ENCODE measurements at regions not wholly inside any gene's neighbourhood (a gene's known extent, or its start where the extent isn't known, plus 50 kb on each side); places are given as distances from the start of the nearest gene placed in this dataset.
A peak's percentile ranks its signal among the peaks of the same experiment; 100 is the strongest.

DNA sequence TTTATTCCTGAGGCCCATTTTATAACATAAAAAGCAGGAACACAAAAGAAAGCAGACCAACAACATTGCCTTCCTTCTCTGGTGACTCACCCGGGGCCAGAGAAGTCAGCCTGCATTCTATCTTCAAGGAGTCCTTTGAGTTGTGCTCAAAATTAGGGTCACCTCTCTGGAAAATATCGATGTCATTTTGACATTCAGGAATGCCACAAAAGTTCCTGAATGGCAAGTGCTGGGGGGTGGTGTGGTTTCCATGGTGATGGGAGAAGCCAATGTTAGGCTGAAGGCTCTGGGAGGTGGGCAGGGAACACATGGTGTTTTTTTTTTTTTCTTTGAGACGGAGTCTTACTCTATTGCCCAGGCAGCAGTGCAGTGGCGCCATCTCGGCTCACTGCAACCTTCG lies 159.6 kb downstream of the HAPSTR1 start:
- DNase-seq (ENCODE audit: low spot score) = no peak

DNA sequence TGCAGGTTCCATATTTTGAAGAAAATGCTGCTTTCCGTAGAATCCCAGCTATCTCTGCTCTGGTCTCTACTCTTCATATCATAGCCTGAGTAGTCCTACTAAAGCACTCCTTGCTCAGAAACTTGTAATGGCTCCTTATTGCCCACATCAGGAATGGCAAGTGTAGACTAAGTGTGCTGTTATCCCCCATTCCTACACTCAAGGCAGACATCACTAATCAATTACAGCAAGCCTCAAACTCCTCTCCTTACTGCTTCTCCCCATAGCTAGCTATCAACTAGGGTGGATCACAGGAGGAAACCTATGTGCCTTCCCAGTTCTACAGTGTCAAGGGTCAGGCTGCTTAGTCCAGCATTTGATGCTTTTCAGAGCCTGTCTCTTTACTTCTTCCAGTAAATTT lies 163.4 kb downstream of the HAPSTR1 start:
- DNase-seq (ENCODE audit: low spot score) = no peak

DNA sequence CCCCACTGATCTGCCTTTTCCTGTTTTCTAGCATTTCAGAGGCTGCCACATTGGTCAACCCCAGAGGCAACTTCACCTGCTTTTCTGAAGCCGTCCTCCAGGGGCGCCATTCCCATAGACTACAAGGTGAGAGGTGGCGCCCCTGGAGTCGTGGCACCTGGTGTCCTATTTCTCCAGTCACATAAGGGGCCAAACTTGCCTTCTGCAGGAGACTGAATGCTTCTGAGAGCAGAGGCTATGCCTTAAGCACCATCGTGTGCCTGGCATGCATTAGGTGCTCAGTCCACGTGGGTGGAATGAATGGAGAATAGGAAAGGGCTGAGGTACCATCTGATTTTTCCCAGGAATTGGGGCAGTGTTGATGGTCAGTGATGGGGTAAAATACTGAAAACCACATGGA lies 164.8 kb downstream of the HAPSTR1 start:
- DNase-seq (ENCODE audit: low spot score) = peak; percentile 72

DNA sequence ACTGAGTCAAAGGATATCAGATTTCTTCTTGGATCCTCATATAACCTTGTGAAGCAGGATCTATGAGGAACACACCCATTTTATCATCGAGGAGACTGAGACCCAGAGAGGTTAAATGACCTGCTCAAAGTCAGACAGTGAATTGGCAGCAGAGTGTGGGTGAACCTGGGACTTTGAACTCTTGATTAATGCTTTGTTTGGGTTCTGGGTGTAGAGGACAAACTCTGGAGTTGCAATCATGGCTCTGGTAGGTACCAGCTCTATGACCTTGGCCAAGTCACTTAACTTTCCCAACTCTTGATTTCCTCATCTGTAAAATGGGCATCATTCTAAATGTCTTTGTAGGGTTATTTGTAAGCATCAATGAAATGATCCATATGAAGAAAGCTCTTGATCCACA lies 166.4 kb downstream of the HAPSTR1 start:
- DNase-seq (ENCODE audit: low spot score) = no peak

DNA sequence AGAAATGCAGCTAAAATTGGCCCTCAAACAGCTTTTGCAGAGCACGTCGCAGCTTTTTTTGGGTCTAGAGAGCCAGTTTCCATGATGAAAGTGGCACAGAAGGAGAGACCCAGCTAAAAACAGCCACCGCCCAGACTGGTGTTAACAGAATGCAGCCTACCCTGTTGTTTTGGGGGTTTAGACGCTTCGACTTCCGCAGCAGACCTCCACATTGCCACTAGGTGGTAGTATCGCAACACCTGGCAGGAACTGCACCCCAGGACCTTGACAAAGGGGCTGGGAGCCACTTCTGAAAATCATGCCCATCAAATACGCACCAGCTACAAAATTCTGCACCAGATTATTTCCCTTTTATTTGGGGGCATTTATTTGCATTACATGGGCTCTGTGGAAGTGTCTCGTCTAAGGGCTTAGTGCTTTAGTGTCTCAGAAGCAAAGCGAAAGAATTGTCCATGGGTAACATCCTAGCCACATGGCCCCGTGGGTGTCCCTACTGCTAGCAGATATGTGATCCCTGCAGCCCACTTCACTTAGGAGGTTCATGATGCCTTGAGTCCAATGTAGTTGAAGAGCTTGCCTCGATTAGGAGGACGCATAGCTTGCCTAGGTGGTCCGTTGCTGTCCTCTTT lies 167.1 kb downstream of the HAPSTR1 start:
- peak; percentile 64 for DNase-seq (ENCODE audit: low spot score)

DNA sequence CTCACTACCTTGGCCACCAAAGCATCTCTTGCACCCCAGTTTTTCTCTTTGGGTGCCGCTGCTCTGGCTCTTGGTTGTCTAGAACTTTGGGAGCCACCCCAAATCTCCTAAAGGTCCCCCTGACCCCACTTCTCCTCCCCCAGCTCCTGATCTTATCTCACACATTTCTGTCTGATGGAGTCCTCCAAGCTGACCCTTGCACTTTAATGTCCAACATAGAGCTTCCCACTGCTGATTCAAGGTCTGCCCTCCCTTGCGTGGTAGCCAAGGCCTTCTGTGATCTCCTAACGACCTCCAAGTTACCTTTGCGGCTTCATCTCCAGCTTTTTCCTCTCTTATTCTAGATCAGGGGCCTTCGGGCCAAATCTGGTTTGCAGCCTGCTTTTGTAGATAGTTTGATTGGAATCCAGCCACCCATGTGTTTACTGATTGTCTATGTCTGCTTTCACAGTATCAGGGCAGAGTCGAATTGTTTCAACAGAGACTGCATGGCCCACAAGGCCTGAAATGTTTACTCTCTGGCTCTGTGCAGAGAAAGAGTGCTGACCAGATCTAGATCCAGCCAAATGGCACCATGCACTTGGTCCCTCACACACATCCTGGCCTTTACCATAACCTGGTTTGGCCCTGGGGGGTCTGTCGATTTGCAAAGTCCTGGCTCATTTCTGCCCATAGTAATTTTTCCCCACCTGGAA lies 168.6 kb downstream of the HAPSTR1 start:
- no peak for DNase-seq (ENCODE audit: low spot score)

DNA sequence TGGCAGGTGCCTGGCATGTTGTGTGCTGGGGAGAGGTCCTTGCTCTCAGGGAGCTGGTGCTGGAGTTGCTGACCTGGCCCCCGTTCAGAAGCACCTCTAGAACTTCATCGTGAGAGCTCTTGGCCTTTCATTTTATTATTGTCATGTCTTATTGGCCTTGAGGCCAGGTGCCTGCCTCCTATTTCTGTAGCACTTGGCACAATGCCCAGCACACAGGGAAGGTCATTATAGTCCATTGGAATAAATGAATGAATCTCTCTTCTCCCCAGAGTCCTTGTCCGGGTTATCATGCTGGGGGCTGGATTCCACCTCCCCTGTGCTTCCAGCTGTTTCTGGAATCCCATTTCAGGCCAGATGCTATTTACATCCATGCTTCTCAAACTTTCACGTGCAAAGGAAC lies 169.2 kb downstream of the HAPSTR1 start:
- no peak for DNase-seq (ENCODE audit: low spot score)

DNA sequence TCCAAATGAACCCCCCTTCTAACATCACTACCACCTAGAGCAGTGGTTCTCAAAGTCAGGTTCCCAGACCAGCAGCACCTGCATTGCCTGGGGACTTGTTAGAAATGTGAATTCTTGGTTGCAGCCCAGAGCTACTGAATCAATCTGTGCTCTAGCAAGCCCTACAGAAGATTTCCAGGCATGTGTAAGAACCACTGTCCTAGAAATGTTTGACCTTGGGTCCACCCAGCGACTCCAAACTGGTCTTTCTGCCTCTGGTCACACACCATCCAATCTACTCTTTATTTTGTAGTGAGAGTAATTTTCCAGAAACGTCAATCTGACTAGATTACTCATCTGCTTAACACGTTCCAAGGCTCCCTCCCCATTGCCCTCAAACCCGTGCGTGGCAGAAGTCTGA lies 169.9 kb downstream of the HAPSTR1 start:
- DNase-seq (ENCODE audit: low spot score) = no peak

DNA sequence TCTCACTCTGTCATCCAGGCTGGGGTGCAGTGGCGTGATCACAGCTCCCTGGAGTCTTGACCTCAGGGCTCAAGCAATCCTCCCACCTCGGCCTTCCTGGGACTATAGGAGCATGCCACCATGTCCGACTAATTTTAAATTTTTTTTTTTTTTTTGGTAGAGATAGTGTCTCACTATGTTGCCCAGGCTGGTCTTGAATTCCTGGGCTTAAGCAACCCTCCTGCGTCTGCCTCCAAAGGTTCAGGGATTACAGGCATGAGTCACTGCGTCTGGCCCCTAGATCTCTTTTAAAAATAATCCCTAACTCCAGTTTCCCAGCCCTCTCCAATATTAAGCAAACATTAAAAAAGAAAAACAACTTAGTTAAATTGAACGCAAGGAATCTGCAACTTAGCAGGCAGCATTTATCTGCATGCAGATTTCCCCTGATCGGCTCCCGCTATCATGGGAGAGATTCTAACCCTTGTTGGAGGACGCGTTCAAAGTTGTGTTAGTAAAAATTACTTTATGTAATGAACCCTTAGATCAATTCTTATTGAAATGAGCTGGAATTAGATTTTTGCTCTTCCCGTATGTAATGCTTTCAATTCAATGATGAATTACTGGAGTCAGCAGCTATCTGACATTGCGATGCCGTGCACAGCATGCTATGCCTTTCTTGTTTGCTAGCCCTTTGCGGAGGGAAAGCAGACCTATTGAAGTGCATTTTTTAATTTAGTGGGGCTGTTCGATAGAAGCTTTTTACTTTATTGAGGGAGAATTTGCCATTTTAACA lies 171.7 kb downstream of the HAPSTR1 start:
- DNase-seq (ENCODE audit: low spot score) = no peak

DNA sequence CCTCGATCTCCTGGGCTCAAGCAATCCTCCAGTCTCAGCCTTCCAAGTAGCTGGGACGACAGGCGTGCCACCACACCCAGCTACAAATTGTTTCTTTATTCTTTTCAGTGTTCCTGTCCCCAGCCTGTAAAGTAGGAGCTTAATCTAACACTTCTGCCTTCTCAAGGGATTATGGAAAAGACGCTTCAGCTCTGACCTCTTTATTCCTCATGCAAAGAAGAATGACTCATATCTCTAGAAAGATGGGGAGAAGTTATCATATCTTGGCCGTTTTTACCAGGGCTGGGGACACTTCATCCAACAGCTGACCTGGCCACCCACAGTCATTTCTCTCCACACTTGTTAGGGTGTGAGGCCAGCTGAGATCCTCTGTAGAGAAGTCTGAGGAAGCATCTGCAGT lies 172.6 kb downstream of the HAPSTR1 start:
- no peak for DNase-seq (ENCODE audit: low spot score)

DNA sequence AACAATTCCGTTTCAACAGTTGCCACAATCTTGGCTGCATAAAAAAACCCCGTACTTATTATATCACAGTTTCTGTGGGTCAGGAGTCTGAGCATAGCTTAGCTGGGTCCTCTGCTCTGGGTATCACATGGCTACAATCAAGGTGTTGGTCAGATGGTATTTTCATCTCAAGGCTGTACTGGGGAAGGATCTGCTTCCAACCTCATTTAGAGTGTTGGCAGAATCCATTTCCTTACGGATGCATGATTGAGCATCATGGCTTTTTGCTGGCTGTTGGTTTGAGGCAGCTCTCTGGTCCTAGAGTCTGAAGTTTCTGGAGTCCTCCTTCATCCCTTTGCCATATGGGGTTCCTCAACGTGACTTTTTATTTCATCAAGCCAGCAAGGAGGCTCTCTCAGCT lies 177.0 kb downstream of the HAPSTR1 start:
- DNase-seq (ENCODE audit: low spot score) = no peak

DNA sequence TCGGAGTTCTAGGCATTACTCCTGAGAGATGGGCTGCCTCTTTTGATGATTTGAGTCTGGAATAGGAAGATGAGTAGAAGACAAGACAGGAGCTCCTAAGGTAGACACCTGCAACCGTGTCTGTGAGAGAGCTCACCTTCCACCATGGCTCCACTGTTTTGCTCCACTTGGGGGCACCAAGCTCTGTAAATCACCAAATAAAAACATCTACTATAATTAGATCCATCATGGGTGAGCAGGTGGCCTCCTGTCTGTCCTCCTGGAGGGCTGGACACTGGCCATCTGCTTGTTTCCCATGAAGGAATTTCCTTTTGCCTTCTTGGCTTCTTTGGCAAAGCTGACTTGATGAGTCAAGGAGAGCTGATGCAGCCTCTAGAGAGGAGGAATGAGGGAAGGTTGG lies 179.0 kb downstream of the HAPSTR1 start:
- DNase-seq (ENCODE audit: low spot score) = no peak

DNA sequence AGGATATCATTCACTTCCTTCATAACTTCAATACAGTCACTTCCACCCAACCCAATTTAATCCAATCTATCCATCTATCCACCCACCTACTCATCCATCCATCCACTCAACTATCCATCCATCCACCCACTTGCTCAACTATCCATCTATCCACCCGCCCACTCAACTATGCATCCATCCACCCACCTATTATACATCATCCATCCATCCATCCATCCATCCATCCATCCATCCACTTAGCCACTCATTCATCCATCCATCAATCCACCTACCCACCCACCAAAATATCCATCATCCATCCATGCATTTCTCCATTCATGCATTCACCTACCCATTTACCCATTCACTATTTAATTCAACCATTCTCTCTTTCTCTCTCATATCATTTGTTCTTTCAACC lies 179.5 kb downstream of the HAPSTR1 start:
- no peak for DNase-seq (ENCODE audit: low spot score)

DNA sequence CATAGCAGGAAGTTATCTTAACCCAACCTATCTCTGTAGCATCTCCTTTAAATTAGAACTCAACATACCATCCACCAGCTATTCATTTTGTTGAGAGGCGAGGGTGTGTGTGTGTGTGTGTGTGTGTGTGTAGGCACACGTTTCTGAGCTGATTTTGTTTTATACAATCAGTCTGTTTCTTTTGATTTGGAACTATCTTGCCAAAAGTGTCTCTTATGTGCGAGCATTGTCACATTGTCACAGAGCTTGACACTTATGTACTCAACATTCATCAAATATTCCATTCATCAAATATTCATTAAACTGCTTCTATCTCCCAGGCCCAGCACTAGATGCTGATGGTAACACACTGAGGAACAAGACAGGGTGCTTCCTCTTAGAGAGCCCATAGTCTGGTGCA lies 180.4 kb downstream of the HAPSTR1 start:
- no peak for DNase-seq (ENCODE audit: low spot score)

DNA sequence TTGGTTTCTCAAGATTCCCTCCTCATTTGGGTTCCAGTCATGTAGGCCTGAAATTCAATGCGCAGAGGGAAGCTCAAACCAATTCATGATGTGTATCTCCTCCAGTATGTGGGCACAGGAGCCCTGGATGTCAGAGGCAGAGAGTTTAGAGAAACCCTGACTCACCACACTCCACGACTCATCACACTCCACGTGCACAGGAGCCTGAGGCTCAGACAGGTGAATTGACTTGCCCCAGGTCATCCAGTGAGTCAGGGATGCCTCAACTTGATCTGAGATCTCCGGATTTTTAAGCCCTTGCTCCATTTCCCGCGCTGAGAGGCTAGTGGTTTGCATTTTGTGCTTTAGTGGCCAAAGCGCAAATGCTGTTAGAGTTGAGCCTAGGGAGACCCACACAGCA lies 183.9 kb downstream of the HAPSTR1 start:
- DNase-seq (ENCODE audit: low spot score) = no peak

DNA sequence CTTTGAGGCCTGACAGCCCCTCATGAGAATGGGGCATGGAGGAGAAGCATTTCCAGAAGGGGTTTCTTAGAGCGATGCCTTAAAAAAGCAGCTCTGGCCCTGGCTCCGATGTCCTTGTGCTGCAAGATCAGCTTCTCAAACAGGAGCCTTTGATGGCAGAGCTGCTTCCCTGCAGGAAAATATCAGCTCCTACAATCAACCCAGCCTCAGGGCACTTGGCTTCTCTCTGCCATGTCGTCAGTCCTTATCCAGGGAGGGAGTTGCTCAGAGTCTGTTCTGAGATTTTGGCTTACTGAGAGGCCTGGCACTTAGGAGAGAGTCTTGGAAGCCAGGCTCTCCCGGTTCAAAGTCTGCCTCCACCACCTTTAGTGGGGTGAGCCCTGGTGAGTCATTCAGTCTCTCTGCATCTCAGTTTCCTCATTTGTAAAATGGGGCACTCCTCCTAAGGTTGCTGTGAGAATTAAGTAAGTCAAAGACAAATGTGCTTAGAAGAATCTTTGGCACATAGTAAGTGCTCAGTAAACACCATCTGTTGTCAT lies 184.4 kb downstream of the HAPSTR1 start:
- DNase-seq (ENCODE audit: low spot score) = no peak

DNA sequence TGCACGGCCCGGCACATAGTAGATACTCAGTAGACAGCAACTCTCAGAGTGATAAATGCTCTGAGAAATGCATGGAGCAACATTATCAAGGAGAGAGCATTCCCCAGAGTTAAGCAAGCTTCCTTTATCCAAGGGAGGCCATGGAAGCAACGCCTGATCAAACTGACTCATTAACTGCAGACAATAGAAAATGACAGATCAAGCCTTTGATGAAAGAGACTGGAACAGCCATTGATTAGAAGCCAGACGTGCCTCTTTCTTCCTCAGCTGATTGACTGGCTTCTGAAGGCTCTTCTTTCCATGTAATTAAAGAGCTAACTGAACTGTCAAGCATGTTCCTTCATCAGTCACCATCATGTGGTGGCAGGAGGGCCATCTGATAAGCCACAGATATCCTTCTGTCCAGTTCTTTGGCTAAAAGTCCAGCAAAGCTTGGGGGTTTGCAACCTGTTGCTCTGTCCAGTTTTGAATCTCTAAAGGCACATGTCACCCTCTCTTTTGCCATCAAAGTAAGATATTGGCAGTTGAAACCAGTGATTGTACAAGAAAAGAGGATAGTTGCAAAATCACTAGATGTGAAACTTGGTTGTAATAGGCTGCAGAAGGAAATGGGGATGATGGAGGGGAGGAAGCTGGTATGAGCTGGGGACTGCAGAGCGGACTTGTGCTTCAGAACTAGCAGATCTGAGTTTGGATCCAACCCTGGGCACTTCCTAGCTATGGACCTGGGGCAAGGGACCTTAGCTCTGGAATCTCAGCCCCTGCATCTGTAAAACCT lies 188.0 kb downstream of the HAPSTR1 start:
- DNase-seq (ENCODE audit: low spot score) = no peak

DNA sequence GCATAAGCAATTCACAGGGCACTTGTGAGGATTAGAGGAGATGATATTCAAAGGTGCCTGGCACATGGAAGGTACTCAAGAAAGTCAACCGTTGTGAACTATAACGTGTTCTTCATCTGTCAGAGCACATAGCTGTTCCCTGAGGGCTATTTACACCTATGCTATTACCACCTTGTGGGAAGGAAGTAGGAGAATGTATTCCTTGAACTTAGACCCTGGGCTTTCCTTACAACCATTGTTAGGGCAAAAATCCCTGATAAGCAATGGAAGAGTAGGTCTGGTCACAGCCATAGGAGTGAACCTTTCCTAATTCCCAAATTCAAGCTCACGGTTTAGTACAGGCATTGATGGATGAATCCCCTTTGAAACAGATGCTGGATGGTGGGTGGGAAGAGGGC lies 188.6 kb downstream of the HAPSTR1 start:
- DNase-seq (ENCODE audit: low spot score) = no peak

DNA sequence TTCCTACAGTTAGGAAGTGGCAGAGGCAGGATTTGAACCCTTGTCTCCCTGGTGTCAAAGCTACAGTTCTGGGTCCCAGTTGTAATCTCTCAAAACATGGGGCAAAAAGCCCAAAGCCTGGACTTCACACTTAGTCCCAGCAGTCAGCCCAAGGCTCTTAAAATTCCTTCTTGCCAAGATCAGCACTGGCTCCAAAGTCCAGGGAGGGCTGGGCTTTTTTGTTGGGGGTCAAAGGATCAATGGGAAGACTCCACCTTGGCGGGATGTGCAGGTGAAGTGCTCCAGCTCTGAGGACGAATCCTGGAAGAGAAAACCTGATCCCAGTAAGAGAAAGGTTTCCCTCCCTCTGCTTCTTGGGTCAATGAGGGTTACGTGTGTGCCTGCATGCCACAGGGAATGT lies 195.5 kb downstream of the HAPSTR1 start:
- DNase-seq (ENCODE audit: low spot score) = no peak

DNA sequence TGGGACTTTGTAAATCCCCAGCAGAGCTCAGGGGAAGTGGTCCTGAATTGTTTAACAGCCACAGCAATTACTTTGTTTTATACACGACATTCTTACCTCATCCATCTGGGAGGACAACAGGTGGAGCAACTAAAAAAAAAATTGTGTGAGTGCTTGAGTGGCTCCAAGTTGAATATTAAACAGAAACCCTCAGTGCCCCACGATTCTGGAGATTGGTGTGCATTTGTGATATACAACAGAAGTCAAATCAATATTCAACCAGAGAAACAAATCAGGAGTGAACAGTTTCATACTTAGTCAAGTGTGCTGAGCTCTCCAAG lies 204.8 kb downstream of the HAPSTR1 start:
- DNase-seq (ENCODE audit: low spot score) = no peak

DNA sequence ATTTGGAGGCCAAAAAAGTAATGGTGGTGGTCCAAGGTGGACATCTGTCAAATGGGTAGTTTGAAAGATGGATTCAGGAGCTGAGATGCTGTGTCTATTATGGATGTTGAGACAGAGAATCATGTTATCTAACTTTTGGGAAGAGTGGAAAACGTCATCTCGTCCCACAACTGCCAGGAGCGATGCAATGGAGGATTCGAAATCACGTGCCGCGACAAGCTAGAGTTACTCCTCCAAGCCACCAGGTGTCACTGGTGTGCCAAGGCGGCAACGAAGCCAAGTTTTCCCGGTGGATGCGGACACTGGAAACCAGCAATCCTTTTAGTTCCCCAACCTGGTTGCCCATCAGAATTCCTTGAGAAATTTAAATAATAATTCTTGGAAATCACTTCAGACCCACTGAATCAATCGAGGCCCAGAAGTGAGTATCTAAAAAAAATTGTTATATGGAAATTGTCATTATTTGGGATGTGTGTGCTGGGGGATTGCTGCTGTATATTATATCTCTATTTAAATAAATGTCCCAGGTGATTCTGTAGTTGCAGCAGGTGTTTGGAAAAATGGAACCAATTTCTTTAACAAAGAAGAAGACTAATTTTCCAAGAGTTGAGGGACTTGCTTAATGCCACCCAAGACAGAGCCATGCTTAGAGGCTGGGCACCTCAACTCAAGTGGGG lies 206.1 kb downstream of the HAPSTR1 start:
- DNase-seq (ENCODE audit: low spot score) = peak; percentile 11

DNA sequence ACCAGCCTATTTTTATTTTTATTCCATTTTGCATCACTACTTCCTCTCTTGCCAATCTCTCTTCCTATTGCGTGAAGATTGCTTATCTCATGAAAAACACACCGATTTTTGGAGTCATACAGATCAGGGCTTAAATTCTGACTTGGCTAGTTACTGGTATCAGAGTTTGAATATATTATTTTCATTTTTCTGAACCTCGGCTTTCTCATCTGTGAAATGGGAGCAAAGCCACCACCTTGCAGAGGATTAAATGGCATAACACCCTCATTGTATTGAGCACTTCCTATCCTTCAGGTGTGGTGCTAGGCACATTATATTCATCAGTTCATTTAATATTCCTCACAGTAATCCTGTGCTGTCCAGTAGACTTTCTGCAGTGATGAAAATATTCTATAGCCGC lies 208.8 kb downstream of the HAPSTR1 start:
- DNase-seq (ENCODE audit: low spot score) = no peak
